ENCODE measurements at regions not wholly inside any gene's neighbourhood (a gene's known extent, or its start where the extent isn't known, plus 50 kb on each side); places are given as distances from the start of the nearest gene placed in this dataset.

DNA sequence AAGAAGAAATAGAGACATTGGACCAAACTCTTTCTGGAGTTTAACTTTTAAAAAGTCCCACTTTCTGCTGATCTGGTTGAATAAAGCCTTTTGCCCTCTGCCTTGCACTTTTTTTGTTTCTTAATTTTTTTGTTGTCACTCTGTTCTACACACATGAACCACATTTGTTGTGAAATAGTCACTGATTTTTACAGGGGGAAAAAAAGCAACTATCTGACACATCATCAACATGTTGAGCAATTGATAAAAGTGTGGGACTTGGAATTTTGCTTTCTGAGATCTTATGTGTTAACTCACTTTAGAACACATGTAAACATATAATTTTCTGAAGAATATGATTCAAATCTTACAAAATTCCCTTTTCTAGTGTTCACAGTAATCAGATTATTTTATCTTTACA is 414.8 kb upstream of the FIGN start:
- TF ChIP-seq, protein P1, sequence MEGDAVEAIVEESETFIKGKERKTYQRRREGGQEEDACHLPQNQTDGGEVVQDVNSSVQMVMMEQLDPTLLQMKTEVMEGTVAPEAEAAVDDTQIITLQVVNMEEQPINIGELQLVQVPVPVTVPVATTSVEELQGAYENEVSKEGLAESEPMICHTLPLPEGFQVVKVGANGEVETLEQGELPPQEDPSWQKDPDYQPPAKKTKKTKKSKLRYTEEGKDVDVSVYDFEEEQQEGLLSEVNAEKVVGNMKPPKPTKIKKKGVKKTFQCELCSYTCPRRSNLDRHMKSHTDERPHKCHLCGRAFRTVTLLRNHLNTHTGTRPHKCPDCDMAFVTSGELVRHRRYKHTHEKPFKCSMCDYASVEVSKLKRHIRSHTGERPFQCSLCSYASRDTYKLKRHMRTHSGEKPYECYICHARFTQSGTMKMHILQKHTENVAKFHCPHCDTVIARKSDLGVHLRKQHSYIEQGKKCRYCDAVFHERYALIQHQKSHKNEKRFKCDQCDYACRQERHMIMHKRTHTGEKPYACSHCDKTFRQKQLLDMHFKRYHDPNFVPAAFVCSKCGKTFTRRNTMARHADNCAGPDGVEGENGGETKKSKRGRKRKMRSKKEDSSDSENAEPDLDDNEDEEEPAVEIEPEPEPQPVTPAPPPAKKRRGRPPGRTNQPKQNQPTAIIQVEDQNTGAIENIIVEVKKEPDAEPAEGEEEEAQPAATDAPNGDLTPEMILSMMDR (conservative IDR thresholded peaks at IDR 0.05; ENCODE audit: low read depth, low read length): no peak
- TF ChIP-seq MXI1 (IDR thresholded peaks at IDR 0.05; ENCODE audit: borderline replicate concordance, low read depth, low read length): no peak
- TF ChIP-seq RCOR1 (IDR thresholded peaks at IDR 0.05; ENCODE audit: insufficient replicate concordance, low read length): no peak

All from IMR-90 (cell line).